Femur (tissue), 1 donor: ENCODE measurements at regions not wholly inside any gene's neighbourhood (a gene's known extent, or its start where the extent isn't known, plus 50 kb on each side); places are given as distances from the start of the nearest gene placed in this dataset.
A peak's percentile ranks its signal among the peaks of the same experiment; 100 is the strongest.

Source experiments
- DNase-seq: peaks from one replicate; pipeline ENCODE4 v3.0.0-alpha.2; 2017

- no peak for DNase-seq
These were observed 150.5 kb upstream of the RUNX3 start for GRCh38 chr1:25080294-25081209.

GRCh38 chr1:25079048-25079447 lies 149.0 kb upstream of the RUNX3 start:
- no peak for DNase-seq

GRCh38 chr1:25074351-25075227 lies 144.5 kb upstream of the RUNX3 start:
- DNase-seq: no peak

GRCh38 chr1:25073640-25074270 lies 143.7 kb upstream of the RUNX3 start:
- no peak for DNase-seq

GRCh38 chr1:25072461-25072860 lies 142.4 kb upstream of the RUNX3 start:
- no peak for DNase-seq

- no peak for DNase-seq
These were observed 138.8 kb upstream of the RUNX3 start for GRCh38 chr1:25068829-25069228.

GRCh38 chr1:25068316-25068715 lies 138.2 kb upstream of the RUNX3 start:
- DNase-seq: no peak

- DNase-seq: no peak
These were observed 137.6 kb upstream of the RUNX3 start for GRCh38 chr1:25067518-25068251.

DNA sequence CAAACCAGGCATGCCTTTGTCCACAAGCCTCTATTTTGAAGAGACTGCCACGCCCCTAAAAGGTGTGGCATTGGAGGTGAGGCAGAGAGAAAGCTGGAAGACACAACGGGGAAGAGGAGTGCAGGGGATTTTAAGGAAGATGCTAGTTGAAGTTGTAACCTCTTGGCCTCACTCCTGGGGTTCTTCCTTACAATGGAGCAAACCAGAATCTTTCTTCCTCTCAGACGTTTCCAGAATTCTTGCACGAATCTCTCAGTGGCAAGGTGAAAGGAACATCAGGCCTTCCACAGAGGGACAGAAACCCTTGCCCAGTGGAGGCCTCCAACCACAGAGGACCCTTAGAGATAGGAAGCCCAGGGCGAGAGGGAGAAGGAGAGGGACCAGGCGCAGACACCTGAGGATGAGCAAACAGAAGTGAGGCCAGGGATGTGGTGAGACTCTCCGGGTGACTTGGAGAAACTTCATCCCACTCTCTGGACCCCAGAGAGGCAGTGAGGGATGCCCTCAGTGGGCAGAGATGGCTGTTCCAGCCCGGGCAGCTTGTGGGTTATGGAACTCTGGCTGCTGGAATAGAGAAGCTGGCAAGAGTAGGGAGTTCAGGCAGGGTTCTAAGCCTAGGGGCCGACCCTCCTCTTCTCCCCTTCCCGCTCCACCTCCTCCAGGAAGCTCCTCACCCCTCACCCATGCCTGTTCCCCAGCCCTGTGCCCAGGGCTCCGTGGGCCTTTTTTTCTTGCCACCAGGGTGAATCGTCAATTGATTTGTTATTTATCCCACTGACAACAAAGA lies 136.8 kb upstream of the RUNX3 start:
- no peak for DNase-seq

DNA sequence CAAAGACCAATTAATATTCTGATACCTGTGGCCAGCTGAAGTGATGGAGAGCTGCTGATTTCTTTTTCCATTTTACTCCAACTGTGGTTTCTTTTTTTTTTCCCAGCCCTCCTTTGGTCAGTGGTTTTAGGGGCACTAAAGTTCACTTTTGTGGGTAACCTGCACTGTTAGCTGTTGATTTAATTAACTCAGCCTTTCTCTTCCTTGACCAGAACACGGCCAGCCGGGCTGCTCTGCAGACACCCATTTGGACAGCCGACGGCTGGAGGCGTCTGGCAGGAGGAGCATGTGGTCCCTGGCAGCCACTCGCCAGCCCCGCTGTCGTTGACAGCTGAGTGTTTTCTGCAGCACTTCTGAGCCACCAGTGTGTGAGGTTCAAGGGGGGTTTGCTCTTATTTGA lies 136.2 kb upstream of the RUNX3 start:
- DNase-seq: peak; percentile 40

DNA sequence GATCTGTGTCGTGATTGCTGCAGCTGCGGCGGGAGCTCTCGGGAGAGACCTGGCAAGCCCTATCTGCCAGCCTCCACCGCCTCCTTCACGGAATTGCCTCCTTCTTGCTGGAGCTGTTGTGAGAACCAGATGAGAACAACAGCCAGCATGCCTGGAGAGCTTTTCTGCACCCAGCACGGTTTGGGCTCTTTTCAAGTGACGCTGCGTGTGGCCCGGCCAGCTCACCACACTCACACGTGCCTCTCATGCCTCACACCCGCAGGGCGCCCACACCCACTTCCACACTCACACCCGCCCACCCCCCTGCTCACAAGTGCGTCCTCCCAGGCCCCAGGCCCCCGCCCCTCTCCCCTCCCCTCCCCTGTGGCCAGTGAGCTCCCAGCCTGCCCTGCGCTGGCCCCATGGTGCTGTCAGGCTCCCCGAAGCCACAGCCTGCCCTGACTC lies 135.7 kb upstream of the RUNX3 start:
- DNase-seq: peak; percentile 47

DNA sequence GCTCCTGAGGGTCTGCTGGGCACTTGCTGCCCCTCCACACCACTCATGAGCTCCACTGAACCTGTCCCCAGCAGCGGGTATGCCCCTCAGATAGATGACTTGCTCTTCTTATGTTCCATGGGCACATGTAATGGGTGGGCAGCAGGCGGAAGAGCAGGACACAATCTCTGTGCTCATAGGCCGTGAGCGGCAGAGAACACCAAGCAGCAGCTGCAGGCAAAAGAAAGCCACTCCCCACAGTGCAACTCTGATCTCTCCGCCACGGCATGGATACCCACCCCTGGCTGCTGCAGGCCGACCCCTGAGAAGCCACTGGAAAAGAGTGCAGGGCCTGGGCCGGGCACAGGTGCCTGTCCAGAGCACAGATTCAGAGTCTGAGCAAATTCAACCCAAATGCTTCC lies 135.2 kb upstream of the RUNX3 start:
- no peak for DNase-seq

- no peak for DNase-seq
These were observed 134.6 kb upstream of the RUNX3 start for GRCh38 chr1:25064465-25065240.

DNA sequence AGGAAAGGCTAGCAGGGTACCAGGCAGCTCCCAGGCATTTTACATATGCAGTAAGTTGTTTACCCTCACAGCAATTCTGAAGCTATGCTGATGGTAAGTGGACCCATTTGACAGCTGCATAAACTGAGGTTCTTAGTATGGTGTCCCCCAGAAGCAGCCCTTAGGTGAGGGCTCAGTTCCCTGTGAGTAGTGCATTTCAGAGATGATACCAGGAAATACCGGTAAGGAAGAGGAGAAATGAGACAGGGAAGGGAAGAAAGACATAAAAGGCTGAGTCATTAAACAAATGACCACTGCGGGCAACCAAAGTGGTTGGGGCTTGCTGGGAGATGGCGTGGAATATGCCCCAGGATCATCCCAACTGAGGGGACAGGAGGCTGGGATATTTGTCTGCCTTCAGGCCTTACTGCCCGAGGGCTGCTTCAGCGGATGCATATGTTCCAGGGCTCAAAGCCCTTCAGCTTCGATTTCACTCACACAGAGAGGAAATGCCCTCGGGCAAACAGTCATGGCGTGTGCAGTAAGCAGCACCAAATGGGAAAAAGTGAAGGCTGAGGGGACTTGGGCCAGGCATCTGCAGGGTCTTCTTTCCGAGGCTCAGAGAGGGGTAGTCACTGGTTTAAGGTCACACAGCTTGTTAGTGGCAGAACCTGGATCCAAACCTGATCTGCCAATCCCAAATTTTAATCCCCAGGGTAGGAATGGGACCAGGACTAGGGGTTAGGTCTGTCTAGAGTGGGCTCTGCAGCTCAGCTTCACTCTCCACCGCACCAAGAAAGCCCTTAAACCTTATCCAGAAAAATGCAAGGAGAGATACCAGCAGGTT lies 133.7 kb upstream of the RUNX3 start:
- DNase-seq: no peak

DNA sequence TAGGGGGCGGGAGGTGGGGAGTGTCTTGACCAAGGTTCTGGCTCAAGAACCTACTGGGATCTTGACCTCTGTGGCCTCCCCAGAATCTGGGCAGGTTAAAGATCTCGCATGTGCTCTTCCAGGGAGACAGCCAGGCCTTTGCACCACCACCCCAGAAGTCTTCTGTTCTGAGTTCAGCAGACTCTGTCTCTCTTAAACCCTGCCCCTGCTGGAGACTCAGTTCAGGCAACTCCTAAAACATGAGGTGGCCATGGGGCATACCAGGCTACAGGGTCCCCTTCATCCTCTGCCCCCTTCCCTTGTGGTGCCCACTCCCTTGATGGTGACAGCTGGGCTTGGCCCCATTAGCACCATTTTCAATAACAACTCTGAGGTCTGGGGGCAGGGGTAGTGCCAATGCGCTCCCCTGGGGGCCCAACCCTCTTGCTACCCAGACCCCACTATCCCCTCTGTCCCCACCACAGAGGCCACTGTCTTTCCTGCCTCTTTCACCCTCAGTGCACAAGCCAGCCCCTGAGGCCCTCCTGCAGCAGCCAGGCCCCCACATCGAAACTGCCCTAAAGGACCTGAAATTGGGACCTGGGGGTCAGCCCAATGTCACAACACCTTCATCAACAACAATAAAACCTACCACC lies 132.7 kb upstream of the RUNX3 start:
- no peak for DNase-seq

- DNase-seq: no peak
These were observed 131.4 kb upstream of the RUNX3 start for GRCh38 chr1:25061261-25061995.

DNA sequence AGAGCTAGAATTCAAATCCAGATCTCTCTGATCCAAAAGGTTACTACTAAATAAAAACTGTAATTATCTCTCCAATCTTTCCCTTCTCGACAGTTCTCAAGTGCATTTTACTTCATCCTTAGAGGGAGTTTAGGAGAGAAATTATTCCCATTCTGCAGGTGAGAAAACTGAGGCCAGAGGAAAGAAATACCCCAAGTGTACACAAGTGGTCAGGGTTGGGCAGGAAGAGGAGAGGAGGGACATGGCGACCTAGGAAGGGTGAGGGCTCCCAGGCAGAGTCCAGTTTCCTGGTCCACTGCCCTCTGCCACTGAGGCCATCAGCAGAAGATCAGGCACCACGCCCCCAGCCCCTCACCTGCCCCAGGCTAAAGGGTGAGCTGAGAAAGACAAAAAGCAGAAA lies 127.1 kb upstream of the RUNX3 start:
- no peak for DNase-seq

GRCh38 chr1:25056536-25056935 lies 126.5 kb upstream of the RUNX3 start:
- no peak for DNase-seq

GRCh38 chr1:25055961-25056360 lies 125.9 kb upstream of the RUNX3 start:
- DNase-seq: no peak
